ENCODE measurements at regions not wholly inside any gene's neighbourhood (a gene's known extent, or its start where the extent isn't known, plus 50 kb on each side); places are given as distances from the start of the nearest gene placed in this dataset.
"Not testable (repeated sequence)": the region's sequence is repeated elsewhere in the genome, so short reads cannot be mapped to it uniquely, and the experiment has no call there.

- DNase-seq, result no peak
Observed at GRCh38 chr5:93359296-93359959, 221.6 kb downstream of the NR2F1-AS1 start.

DNA sequence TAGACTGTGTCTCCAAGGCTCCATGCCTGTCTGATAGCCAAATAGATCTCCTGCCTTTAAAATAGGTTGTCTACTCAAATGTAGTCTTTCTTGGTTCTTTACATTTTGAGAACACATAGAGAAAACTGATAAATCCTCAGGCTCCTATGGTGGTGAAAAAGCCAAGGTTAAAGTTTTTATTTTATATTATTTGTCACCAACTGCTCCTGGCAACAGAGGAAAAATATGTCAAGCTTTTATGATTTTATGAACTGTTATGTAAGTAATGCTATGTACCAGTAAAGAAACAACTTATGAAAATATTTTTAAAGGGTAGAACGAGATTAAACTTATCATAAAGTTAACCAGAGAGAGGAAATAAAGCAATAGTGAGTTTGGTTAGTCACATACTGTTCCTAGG lies 222.8 kb downstream of the NR2F1-AS1 start:
- no peak for DNase-seq

DNA sequence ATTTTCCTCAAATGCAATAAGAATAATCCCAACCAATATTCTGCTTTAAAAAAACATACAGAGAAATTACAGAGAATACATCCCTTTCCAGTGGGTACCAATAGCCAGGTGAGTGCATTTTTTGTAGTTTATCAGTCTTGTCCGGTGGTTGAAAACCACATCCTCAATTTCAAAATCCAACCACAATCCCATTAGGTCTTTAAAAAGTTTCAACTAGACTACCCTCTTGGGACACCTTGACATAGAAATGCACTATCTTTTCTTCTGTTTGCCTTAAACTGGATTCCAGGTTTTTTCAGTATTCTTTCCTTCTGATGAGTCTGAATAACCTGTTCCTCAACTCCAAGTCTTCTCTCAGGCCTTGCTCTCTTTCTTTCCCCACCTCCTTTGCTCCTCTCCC lies 223.3 kb downstream of the NR2F1-AS1 start:
- no peak for DNase-seq

DNA sequence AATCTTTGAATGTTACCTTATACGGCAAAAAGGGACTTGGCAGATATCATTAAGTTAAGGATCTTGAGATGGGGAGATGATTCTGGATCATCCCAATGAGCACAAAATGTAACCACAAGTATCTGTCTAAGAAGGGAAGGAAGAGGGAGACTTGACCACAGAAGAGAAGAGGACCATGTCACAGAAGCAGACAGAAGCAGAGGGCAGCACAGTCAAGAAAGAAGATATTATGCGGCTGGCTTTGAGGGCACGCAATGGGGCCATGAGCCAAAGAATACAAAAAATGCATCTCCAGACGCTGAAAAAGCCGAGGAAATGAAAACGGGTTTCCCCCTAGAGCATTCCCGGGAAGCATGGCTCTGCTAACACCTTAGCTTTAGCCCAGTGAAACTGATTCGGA lies 225.3 kb downstream of the NR2F1-AS1 start:
- DNase-seq, result no peak

GRCh38 chr5:93352186-93352585 lies 228.8 kb downstream of the NR2F1-AS1 start:
- DNase-seq, result no peak

- no peak for DNase-seq
Observed at GRCh38 chr5:93349613-93350012, 231.4 kb downstream of the NR2F1-AS1 start.

DNA sequence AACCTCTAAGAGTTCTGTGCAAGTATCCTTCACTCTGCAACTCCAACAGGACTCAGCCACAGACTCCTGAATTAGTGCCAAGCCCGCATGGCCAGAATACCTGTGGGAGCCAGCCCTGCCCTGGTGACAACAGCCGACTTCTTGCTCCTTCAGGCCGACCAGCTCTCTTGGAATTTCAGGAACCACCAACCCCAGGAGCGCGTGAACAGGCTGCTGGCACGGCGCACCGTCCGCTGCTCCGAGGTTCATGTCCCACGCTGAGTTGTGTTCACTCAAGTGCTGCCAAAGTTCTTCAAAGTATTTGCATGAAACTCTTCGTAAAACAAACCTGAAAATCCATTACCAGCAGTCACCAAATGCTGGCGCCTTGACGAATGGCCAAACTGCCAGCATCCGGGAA lies 232.8 kb downstream of the NR2F1-AS1 start:
- DNase-seq, result no peak

GRCh38 chr5:93346850-93347249 lies 234.2 kb downstream of the NR2F1-AS1 start:
- DNase-seq, result not testable (repeated sequence)

DNA sequence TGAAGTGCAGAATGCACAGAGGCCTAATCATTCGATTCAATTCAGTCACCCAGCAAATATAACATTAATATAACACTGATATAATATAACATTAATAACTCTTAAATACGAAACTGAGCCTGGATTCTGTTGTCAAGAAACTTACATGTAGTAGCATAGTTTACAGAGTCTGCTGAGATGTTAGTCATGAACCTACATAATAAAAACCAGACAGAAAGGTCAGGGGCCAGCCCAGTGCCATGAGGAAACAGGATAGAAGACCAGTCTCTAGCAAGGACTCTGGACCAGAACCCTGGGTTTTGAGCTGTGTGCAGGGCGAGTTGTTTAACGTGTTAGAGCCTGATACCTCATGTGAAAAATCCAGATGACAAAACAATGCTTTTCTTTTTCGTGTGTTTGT lies 234.7 kb downstream of the NR2F1-AS1 start:
- DNase-seq, result no peak

DNA sequence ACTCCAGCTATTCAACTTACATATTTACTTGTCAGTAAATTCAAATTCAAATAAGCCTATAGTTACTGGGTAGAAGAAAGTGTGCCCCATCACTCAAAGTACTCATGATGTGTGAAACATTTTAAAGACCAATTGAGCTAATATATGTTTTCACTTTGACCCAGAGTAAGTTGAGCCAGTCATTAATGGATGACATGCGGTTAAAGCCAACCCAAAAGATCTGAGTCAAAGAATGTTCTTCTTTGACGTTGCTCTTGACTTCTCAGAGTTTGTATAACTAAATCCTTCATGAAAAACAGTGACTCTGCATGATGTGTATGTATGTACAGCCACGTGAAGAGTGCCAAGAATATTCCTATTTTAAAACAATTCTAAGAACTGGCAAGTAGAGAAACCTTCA lies 237.4 kb downstream of the NR2F1-AS1 start:
- no peak for DNase-seq

DNA sequence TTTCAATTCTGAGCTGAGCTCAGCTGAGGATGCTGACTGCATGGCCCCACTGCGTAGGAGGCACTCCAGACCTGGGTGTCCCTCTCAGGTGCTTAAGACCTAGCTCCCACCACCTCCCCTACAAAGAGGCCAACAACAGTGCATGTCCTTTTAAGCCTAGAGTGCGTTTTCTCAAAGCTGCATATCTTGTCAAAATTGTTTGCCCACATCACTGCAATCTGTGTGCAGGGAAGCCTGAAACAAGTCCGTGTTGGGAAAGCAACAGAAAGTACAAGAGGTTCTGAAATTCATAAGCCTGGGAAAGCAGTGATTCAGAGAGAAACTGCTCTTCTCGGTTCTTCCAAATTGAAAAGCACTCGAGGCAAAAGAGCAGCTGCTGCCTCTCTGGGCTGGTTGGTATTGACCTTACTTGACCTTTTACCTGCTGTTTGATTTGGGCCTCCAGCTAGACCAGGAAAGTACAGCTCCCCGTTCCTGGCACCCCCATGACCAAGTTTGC lies 238.4 kb downstream of the NR2F1-AS1 start:
- no peak for DNase-seq

GRCh38 chr5:93340881-93341280 lies 240.1 kb downstream of the NR2F1-AS1 start:
- DNase-seq, result no peak

DNA sequence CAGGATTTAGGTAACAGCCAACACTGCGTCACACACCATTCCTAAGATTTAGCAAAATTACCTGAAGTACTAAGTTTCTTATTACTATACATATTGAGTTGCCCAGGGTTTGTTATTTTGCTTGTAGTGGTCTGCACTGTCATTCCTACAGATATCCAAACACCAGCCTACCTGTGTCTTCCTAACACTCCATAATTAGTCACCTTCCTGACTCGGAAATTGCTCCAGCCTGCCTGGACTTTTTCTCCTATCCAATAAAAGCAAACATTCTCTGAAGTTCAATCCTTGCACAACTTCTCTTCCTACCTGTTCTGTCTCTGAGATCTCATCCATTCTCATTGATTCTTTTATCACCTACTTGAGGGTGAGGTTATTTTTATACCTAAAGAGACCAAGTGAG lies 243.9 kb downstream of the NR2F1-AS1 start:
- DNase-seq, result no peak

DNA sequence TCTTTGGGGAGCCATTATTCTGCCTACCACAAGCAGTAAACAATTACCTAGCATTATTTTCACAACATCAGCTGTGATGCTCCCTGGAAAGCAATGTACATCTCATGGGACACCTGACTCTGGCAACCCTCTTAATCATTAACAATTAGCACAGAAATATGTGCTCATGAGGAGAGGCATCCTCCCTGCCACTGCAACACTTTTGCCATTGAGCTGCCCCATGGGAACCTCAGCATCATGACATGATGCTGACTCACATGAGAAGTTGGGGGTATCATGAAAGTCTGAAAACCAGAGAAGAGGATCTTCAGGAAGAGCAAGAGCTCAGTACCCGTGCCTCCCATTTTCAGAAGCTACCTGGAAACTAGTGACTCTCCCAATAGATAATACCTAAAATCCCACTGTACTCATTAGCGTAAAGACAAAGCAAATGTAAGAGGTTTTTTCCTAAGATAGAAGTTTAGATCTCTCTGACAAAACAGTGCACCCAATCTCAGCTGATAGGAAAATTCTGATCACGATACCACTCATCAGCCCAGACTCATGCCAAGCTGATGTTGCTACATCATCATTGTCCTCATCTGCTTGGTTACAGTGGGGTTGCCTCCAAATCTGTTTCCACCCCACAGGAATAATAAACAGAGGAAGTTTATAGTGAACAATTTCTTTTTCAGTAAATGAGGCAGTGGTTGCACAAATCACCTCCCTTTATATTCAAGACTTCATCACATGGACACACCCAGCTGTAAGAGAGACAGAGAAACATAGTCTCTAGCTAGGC lies 244.5 kb downstream of the NR2F1-AS1 start:
- no peak for DNase-seq

DNA sequence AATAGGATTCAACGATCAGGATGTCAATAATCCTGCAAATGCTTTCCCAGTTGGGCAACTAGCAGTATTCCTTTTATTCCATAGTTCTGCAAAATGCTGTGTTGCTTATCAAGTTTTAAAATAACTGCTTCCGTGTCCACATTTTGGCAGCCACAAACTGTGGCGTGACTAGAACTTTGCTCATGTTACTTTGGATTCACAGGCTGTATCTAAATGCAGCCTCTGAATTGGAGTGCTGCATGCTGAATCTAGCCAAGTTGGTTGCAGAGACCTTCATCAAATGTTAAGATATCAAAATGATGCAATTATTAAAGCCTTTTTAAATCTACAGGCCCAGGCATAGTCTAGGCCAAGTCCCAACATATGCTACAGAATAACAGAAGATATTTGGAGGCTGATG lies 249.2 kb downstream of the NR2F1-AS1 start:
- DNase-seq, result no peak

DNA sequence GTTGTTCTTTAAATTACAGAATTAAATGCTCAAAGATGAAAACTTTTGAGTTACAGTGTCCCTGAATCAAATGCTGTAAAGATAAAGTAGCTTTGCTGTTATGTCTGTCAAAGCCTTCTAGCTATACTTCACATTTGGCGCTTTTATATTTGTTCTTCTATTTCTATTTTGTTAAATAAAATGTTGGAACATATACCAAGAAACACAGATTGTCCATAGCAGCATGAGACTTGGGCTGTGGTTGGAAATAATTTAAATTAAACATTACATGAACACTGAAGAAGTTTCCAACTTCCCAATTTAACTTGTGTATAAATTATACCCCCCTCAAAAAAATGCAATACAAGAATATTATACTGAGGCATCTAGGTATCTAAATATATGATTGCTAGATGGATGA lies 249.8 kb downstream of the NR2F1-AS1 start:
- DNase-seq, result no peak

DNA sequence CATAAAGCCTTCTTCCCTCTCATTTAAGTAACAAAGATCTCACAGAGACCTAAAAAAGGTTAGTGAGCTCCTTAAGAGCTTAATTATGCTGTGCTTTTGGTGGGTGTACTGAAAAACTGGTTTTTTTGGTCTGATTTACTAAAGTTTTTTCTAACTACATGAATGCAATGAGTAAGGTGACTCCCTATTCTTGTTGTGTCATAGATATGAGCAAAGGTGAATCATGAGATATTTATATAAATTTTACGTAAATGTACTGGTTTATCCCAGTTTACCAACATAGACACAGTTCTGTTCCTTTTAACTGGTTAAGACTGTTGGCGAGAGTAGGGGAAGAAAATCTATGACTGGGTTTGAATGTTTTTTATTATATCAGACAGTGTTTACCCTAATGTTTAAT lies 250.5 kb downstream of the NR2F1-AS1 start:
- no peak for DNase-seq

DNA sequence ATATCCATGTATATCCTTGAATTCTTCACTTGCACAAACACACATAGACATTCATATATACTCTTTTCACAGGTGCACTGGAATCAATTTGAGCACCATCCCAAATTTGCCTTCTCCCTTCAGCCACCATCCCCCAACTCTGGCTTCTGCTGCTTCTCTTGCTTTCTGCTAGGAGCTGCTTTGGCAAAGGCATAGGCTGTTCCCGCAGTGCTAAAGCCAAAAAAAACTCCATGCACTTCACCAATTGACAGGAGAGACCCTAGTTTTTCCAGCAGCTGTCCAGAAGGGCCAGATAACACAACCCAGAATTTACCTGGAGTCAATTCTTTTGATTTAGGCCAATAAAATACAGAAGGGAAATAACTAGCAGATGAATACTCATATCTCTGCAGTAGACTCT lies 251.3 kb downstream of the NR2F1-AS1 start:
- DNase-seq, result no peak

DNA sequence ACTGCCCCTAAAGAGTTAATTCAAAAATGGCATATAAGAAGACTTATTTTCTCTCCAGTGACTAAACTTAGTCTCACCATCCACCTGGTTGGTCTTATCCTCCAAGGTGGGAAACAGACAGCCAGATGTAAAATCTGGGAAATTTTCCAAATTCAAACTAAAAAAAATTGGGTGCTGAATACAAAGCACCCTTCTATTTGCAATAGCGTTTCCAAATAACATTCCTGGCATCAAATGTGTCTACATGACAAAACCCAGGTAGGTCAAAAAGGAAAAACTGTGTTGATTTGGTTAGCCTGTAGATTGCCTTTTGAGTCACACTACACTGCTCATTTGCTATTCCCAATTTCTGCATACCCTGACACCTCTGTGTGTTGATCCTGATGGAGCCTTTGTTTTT lies 252.2 kb downstream of the NR2F1-AS1 start:
- no peak for DNase-seq

- no peak for DNase-seq
Observed at GRCh38 chr5:93327605-93328004, 253.4 kb downstream of the NR2F1-AS1 start.

- DNase-seq, result no peak
Observed at GRCh38 chr5:93325946-93326345, 255.1 kb downstream of the NR2F1-AS1 start.

- DNase-seq, result no peak
Observed at GRCh38 chr5:93322974-93323860, 257.8 kb downstream of the NR2F1-AS1 start.

DNA sequence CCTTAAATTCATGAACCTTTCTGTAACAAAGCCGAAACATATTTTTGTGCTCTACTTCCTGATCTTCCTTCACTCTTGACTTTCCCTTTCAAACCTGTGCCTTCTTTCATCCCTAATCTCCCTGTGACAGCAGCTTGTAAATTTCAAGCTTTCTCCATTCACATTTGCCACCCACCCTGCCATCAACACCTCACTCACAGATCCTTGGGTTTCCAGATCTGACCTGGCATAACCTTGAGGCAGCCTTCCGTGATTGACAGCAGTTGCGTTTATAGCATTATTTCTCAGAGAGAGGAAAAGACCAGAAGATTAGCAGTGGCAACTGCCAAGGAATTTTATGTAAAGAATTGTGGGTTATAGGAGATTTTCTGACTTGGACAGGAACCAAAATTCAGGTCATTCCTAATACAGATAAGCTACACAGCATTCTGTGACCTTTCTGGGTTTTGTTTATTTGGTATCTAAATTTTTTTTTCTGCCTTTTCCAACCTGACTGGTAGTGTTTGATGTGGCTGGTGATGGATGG lies 260.0 kb downstream of the NR2F1-AS1 start:
- no peak for DNase-seq
